ENCODE measurements at regions not wholly inside any gene's neighbourhood (a gene's known extent, or its start where the extent isn't known, plus 50 kb on each side); places are given as distances from the start of the nearest gene placed in this dataset.

DNA sequence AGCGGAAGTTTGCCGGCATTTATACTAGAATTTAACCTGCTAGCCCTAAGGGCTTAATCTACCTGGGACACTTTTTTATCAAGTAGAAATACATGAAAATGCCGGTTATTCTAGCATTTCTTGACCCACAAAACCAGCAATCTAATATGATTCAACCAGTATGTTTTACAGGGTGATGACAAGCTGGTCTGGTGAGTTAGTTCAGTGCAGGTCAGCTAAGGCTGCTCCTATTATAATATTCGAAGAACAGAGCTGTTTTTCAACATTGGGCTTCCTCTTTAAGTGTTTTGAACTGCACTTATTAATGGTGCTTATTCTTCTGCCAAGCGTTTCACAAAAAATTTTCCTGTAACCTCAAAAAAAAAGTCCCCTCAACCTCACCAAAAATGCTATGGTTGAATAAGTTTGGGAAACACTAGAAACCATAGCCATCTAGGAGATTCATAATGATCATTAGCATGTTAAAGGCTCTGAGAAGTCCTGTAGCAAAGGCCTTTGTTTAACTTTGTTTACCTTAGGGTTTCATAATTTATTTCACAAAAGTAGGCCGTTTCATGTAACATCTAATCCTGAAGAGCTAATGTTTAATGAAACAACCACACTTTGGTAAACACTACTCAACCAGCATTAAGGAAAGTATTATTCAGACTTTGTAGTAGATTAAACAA, 526.6 kb downstream of the KLF12 start:
- no peak for ATAC-seq

DNA sequence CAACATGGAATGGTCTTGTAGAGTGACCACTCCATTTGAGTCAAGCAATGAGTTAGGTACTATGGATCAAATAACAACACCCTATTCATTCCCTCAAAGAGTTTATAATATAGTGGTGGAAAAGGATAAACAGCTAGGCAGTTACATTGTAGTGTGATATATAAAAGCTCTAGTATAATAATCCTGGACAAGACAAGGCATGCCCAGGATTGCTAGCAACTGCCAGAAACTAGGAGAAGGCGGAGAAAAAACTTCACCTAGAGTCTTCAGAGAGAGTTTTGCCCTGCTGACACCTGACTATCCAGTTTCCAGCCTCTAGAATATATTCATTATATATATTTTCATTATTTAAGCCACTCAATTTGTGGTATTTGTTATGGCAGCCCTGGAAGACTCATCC, 530.6 kb downstream of the KLF12 start:
- ATAC-seq, result no peak

DNA sequence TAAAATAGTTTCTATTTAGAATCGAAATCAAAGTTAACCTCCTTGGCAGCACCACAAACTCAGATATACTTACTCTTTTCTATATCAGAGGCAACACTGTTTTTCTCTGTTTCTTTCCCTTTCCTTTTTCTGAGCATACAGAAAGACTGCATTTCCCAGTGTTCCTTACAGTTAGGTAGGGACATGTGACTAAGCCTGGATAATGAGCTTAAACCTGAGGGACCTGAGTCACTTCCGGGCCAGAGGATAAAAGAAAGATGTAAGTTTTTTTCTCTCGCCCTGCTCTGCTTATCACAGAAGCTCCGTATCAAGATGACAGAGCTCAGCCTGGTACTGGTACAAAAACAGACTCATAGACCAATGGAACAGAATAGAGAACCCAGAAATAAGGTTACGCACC, 531.9 kb downstream of the KLF12 start:
- peak in 1 of 2 donors; percentile 25 for ATAC-seq

DNA sequence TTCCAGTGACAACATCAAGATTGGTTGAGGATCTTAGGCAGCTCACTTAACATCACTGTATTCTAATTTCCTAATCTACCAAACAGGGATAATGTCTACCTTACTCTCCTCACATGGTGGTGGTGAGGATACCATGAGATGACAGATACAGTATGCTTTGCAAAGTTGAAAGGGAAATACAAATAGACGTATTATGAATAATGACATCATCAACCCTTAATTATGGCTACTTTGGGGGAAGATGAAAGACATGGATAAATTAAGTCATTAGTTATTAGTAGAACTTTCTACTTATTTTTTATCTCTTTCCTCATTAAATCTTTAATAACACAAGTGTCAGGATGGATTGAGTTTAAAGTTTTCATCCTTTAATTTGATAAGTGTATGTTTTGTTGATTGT, 532.5 kb downstream of the KLF12 start:
- no peak for ATAC-seq

DNA sequence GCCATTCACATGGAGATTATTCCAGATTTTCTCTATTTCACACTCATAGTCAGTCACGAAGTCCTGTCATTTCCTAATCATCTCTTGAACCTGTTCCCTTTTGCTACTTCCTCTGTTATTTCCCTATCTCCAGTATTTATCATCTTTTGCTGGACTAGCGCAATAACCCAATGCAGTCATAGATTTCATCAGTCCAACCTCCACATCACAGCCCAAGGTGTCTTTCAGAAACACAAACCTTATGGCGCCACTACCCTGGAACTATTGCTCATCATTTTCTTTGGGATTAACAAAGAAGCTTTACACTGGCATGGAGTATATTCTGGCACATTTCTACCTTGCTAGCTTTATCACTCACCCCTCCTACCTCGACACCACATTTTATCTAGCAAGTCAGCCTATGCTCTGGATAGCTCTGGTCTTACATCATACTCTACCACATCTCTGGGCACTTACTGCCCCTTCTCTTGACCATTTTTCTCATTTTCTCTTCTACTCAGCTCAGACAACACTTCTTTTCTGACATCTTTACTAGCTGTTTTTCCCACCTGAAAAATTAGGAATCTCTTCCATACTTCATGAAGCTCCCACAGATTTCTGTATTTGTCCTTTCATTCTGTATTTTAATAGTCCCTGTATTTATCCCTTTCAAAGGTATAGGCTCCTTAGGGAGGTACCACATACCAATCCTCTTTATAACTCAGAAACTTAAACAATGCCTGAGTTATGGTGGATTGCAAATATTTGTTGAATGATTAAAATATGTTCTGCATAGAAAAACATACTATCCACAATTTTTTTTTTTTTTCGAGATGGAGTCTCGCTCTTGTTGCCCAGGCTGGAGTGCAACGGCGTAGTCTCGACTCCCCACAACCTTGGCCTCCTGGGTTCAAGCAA, 534.7 kb downstream of the KLF12 start:
- ATAC-seq, result no peak

DNA sequence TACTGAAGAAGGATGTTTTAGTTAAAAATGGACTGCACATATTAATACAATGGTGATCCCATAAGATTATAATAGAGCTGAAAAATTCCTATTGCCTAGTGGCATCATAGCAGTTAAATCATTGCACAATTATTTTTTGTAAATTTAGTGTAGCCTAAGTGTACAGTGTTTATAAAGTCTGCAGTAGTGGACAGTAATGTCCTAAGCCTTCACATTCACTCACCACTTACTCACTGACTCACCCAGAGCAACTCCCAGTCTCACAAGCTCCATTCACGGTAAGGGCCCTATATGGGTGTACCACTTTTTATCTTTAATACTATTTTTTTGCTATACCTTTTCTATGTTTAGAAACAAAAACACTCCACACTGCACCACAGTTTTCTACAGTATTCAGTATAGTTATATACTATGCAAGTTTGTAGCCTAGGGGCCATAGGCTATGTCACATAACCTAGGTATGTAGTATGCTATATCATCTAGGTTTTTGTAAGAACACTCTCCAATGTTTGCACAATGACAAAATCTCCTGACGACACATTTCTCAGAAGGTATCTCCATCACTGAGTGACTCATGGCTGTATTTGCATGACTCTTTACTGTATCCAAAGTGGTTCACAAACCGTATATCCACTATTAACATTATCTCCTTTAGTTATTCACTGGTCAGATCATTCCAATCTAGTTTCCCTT, 536.0 kb downstream of the KLF12 start:
- ATAC-seq, result no peak

DNA sequence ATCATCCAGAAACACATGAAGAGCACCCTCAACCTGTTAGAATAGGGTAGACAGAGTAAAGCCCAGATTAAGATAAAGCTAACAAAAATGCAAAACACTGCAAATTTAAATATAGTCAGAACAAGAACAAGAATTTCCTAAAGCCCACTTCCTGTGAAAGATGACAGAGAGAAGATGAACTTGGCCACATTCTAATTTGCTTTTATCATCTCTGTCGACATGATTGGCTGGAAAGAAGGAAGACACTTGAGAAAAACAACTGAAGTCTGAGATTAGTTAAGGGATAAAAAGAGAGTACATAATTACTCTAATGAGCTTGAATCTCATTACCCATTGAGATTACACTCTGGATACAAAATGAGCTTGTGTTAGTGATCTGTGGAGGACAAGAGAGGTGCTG, 537.6 kb downstream of the KLF5 start:
- ATAC-seq, result no peak

DNA sequence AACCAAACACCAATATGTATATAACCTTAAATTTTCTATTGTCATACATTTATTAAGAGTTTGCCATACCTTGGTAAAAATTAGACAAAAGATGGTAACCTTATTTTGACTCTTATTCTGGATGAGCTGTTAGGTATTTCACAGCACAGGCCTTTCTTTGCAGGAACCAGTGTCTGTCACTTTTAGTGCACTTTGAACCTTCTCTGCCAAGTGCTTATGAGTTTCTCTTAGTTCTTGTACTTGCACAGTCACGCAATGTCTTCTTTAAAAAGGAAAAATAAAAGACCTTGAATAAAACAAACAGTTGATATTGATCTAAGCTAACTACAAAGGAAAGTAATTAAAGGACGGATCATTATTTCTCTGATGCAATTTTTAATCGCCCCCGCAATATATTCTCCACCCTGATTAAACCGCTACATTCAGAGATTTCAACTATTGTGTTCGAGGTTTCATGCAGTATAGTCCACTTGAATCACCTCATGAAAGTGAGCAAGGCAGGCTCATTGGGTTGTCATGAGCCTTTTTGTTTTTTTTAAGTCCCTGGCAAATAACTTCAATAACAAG, 534.5 kb downstream of the KLF5 start:
- no peak for ATAC-seq

DNA sequence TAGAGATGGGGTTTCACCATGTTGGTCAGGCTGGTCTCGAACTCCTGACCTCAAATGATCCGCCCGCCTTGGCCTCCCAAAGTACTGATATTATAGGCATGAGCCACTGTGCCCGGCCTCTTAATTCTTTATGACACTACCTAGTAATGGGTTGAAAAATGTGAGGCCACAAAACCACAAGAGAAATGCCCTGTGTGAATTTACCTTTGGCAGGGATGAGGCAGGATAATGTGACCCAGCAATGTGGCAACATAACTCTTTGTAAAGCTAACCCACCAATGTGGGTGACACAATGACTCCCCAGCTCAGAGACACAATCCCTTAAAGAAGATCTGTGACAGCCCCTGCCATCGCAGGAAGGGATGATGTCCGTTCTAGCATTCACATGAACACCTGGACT, 533.1 kb downstream of the KLF5 start:
- no peak for ATAC-seq

DNA sequence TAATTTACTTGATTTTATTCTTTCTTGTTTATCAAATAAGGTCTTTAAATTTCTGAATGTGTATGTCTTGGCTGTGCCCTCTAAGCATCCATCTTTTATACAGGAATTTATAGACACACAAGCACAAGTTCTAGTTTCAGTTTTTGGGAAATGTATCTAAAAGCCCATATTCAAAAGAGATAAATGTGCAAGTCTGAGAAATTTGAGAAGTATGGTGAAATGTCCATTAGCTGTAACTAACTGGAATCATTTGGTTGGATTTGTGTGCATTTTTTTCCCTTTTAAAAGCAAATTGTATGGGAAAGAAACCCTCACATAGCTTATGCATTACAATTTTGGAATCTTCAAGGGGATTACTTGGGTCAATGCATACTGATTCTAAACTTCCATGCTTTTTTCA, 532.0 kb downstream of the KLF5 start:
- ATAC-seq, result no peak

DNA sequence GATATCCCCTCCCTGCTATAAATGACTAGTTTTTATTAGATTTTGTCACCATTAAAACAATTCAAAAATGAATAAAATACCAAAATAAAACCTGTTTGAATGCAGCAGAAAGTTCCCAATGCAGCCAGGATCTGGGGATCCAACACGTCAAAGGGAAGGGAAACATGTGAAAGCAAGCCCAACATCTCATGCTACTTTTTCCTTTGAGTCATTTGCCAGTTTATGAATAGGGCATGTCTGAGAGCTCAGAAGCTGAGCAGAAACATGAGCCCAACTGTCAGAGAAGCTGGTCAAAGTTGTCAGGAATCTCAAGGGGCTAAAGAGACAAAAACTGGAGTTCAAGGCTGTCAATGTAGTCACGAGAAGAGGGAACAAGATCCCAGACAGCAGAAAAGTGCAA, 526.4 kb downstream of the KLF5 start:
- no peak for ATAC-seq

DNA sequence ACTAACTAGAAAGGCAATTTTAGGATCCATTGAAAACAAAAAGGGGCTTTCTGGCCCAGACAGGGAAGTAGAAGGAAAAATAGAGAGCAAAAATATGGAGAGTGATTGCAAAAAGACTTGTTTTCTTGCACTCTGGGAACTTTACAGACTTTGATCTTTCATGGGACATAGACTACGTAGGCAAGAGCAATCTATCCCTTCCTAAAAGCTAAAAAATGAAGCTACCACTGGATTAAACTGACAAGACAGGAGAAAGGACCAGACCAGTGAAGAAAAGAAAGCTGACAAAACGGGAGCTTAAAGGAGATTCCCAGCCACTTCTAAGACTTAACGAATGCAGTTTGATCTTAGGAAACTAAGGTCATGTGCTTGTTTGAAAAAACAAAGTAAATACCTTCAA, 524.5 kb downstream of the KLF5 start:
- ATAC-seq, result no peak

DNA sequence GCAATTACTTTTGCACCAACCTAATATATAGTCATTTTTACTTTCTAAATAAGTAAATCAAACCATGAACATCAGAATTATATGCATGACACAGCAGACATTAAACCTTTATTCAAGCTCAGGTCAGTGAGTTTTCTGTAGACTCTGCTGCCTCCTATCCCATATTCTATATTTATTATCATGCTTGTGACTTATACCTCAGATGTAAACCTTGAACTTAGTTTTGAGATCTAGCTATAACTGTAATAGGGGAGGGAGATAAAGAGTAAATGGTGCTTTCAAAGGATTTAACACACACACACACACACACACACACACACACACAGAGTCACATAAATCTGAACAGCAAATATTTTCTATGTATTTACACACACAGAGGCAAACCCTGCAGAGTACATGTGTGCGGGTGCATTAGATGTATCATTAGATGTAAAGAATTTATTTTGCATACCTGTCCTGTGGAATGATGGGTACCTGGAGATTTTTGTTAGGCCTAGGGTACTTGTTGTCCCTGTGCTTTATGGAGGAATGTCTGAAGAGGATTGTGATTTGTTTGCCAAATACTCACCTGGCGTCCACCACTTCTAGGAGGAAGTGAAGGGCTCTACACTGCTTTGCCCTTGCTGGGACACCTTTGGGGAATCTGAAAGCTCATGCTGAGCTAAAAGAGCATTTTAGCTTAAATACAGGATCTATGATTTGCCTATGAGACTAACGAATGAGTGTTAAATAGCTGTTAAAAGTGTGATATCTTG, 521.9 kb downstream of the KLF5 start:
- ATAC-seq, result no peak

DNA sequence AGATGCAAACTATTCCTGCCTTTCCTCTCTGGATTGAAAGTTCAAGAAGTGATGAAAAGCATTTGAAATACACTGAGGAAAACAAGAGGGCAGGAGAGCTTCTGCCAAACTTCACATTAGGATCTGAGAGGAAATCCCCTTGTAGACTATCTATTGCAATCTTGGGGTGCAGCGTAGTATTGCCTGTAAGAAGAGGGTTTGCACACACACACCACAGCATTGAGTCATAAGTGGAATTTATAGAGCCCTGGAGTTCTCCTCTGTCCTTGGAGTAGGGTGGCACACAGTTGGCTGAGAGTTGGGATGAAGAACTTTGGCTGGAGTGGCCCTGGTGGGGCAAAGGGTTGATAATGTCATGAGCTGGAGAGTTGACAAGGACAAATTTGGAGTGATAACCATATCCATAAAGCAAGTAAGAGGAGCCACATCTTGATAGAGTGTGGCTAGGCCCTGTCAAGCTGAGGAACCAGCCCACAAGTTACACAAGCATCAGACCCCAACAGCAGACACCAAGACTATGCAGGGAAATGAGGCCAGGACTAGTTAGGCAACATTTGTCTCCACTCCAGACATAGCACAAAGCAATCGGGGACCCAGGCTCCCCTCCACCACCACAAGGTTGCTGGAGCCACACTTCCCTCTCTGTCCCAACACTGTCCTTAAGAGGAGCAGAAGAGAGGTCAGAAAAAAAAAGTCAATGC, 520.9 kb downstream of the KLF5 start:
- no peak for ATAC-seq

DNA sequence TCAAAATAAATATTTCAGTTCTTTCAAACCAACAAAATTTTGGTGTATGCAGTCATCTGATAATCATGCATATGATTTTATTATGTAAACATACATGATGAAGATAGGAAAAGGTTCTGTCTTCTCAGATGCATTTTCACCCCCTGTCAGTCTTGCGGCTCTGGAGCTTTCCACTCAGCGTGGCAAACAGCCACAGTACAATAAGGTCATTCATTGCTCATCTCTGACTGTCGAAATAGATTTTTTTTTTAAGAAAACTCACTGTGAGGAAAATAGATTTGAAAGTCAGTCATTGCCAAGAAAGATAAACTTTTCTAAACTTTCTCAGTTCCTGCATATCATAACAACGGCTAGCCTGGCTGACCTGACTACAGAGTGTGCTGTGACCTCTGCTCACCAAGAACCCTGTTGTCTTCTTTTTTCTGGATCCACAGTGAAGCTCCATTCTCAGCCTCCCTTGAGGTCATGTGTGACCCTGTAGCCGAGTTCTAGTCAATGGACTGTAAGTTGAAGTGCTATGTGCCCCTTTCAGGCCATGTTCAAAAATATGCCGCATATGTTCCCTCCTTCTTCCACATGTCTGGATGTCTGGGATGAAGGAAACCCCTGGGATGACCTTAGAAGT, 519.6 kb downstream of the KLF5 start:
- ATAC-seq, result no peak

DNA sequence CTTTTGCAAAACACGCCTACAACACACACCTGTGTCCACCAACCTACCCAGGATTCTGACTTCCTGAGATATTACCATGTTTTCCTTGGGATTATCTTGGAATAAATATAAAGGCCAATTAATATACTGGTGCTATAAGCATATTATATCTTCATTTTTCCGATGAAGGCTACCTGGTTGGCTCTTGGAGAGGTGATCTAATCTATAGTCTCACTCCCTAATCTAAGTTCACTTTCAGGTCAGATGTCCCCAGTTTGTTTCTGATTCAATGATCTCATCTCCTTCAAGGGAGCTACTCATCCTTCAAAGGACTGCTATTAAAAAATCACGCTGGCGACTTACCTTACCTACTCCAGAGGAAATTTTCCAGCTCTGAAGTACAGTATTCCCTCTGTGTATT, 517.5 kb downstream of the KLF5 start:
- ATAC-seq, result no peak

DNA sequence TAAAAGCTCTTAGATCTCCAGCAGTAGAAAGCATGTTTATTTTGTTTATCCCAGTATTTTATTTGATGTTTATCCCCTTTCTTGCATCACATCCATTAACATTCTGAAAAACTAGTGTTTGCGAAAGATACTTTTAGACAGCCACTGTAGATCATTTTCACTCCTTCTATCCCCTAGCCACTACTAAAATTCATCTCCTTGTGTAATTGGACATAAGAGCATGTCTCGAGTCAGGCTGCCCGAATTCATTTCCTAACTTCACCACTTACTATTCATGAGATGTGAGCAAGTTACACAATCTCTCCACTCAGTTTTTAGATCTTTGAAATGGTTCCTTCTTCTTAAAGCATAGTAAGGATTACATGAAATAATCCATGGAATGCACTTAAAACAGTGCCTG, 514.0 kb downstream of the KLF5 start:
- ATAC-seq, result no peak

DNA sequence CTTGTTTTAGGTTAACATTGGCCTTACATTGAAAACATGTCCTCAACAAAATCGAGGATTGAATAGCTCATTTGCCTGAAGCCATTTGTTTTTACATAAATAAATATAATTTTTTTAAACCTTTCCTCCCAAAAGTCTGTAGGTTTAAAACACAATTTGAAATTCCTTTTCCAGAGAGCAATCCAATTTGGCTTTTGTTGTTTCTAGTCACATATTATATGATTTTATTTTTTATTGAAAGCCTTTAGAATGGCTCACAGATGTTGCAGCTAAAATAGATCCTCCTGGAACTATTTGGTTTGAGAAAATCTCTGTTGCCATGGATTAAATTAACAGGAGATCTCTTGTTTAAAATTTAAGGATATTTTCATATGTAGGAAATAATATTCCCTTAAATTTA, 512.6 kb downstream of the KLF5 start:
- no peak for ATAC-seq

DNA sequence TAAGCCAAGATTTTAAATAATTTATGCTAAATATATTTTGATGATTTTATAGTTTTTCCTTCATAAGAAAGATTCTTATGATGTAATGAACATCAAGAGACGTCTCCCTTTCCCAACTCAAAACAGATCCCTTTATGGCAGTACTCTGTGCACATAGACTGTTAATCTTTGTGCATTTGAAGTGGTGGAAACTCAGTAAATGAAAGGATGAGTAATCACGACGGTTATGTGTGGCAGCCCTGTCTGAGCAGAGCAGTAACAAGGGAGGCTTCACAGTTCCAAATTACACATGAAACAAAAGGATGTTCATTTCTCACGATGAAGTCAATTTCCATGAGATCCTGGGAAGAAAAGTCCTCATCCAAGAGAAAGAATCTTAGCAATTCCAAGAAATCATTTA, 498.1 kb downstream of the KLF5 start:
- ATAC-seq, result no peak

DNA sequence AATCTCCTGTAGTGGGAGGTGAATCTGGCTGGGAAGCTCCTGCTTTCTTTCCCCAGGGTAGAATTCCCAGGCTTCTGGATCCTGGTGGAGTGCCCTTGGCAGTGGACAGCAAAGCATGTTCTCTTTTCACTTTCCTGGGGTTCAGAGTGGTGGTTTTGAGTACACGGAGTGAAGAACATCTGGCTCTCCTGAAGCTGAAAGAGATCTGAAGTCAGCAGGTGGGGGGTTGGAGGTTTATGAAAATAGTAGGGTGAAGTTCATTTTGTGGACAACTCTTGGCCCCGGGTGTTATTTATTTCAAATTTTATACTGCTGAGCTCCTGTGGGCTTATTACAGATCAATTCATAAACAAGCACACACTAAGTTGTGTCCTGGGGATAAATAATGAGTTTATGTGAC, 497.3 kb downstream of the KLF5 start:
- no peak for ATAC-seq

DNA sequence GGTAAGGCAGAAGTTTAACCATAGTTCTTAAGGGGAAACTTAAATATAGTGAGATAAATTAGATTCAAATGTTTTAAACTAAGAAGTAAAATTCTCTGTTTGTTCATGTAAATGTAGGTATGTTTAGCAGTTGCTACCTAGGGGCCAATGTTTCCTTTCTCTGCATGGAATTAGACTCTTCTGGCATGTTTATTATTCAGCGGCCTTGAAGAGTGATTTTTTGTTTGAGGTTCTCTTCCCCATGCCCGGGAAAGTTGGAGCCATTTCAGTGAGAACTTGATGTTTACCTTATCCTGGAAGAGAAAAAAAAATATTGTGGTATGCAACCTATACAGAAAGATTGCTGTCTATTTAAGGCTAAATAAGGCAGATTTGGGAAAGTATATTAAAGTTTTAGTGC, 492.9 kb downstream of the KLF5 start:
- ATAC-seq, result no peak

DNA sequence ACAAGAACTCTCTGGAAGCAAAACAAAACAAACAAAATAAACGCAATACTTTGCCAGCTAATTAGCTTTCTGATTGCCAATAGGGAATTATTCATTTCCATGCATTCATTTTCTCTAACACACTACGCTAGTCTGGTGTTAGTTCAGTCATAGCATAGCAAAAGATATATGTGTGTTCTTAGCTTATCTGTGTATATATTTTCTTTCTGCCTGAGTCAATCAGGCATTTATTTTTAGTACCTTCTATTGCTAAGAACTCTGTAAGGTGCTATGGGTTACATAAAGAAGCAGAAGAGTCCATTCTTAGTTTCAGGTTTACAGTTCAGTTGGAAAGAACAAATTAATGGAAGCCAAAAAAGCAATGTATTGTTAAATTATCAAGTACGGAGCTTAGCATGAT, 490.9 kb downstream of the KLF5 start:
- ATAC-seq, result no peak
